WTC11 (cell line): ENCODE measurements at regions not wholly inside any gene's neighbourhood (a gene's known extent, or its start where the extent isn't known, plus 50 kb on each side); places are given as distances from the start of the nearest gene placed in this dataset.

ENCODE experiments used
- ATAC-seq: fragments of 200-7000 bp; cut with Tn5 transposase; 2 replicates; pipeline ENCODE4 v1.10.0; 2021; ENCODE audit warnings: mild to moderate bottlenecking, moderate library complexity
- CTCF ChIA-PET: fragments of 300-600 bp; sonication (Branson Sonifier 250); formaldehyde crosslinking; loops from one replicate; lab custom pipeline; 2021; ENCODE audit warnings: antibody characterized with exemption; lab: Charles Lee
- POLR2A ChIA-PET: fragments of 350-600 bp; sonication (Branson Sonifier 250); formaldehyde crosslinking; loops from one replicate; lab custom pipeline; 2021; ENCODE audit warnings: antibody characterized with exemption; lab: Charles Lee
- DNase-seq: peaks from one replicate; pipeline ENCODE4 v3.0.0; 2021; ENCODE audit warnings: low spot score
- H3K27ac Mint-ChIP-seq: 2 replicates; pipeline ENCODE4 v1.8.0; 2021; ENCODE audit warnings: mixed read lengths
- H3K27me3 Mint-ChIP-seq: 2 replicates; pipeline ENCODE4 v1.8.0; 2021; ENCODE audit warnings: low read depth, mild to moderate bottlenecking, moderate library complexity, mixed read lengths
- H3K36me3 Mint-ChIP-seq: 2 replicates; pipeline ENCODE4 v1.8.0; 2021; ENCODE audit warnings: mixed read lengths
- H3K4me1 Mint-ChIP-seq: 2 replicates; pipeline ENCODE4 v1.8.0; 2022; ENCODE audit warnings: mixed read lengths
- H3K4me3 Mint-ChIP-seq: 2 replicates; pipeline ENCODE4 v1.8.0; 2021; ENCODE audit warnings: mild to moderate bottlenecking, moderate library complexity, mixed read lengths
- H3K9me3 Mint-ChIP-seq: 2 replicates; pipeline ENCODE4 v1.8.0; 2021; ENCODE audit warnings: mixed read lengths
- ESRRA ChIP-seq: sonication (generic); formaldehyde crosslinking; IDR thresholded peaks from 2 replicates; pipeline ENCODE4 v1.8.1; 2022; ENCODE audit warnings: mild to moderate bottlenecking, missing genetic modification reagents, borderline replicate concordance
- GABPB1 ChIP-seq: sonication (generic); formaldehyde crosslinking; IDR thresholded peaks from 2 replicates; pipeline ENCODE4 v1.8.1; 2023; ENCODE audit warnings: mild to moderate bottlenecking, missing genetic modification reagents
- GRHL2 ChIP-seq: fragments of 250-450 bp; sonication (Bioruptor Pico); IDR thresholded peaks from 2 replicates; pipeline ENCODE4 v1.8.0; 2022; ENCODE audit warnings: mild to moderate bottlenecking, moderate library complexity; ENCODE audit not compliant: insufficient replicate concordance, severe bottlenecking
- GTF2I ChIP-seq: fragments of 250-450 bp; sonication (Bioruptor Pico); conservative IDR thresholded peaks from 2 replicates; pipeline ENCODE4 v1.4.0; 2021; ENCODE audit warnings: mild to moderate bottlenecking
- KAT7 ChIP-seq: sonication (generic); formaldehyde crosslinking; IDR thresholded peaks from 2 replicates; pipeline ENCODE4 v1.8.1; 2023; ENCODE audit warnings: missing genetic modification reagents, mild to moderate bottlenecking, borderline replicate concordance
- NFATC4 ChIP-seq: fragments of 250-450 bp; sonication (Bioruptor Pico); IDR thresholded peaks from 2 replicates; pipeline ENCODE4 v1.9.0; 2021; ENCODE audit warnings: mild to moderate bottlenecking
- NR1H2 ChIP-seq: sonication (generic); formaldehyde crosslinking; IDR thresholded peaks from 2 replicates; pipeline ENCODE4 v1.9.0; 2021; ENCODE audit warnings: mild to moderate bottlenecking, moderate library complexity, missing genetic modification reagents
- SMAD4 ChIP-seq: sonication (generic); formaldehyde crosslinking; IDR thresholded peaks from 2 replicates; pipeline ENCODE4 v1.8.0; 2022; ENCODE audit warnings: mild to moderate bottlenecking, missing genetic modification reagents
- SP1 ChIP-seq: sonication (generic); formaldehyde crosslinking; conservative IDR thresholded peaks from 2 replicates; pipeline ENCODE4 v1.8.1; 2022; ENCODE audit warnings: missing genetic modification reagents
- TP53 ChIP-seq: sonication (generic); formaldehyde crosslinking; IDR thresholded peaks from 2 replicates; pipeline ENCODE4 v1.8.1; 2023; ENCODE audit warnings: mild to moderate bottlenecking, missing genetic modification reagents
- ZNF219 ChIP-seq: sonication (generic); formaldehyde crosslinking; IDR thresholded peaks from 2 replicates; pipeline ENCODE4 v1.8.0; 2023; ENCODE audit warnings: missing genetic modification reagents, mild to moderate bottlenecking, borderline replicate concordance
- ZNF671 ChIP-seq: fragments of 250-450 bp; sonication (Bioruptor Pico); IDR thresholded peaks from 2 replicates; pipeline ENCODE4 v1.8.0; 2021; ENCODE audit warnings: mild to moderate bottlenecking
- TF ChIP-seq, protein P1 (sequence below): fragments of 250-450 bp; sonication (Bioruptor Pico); IDR thresholded peaks from 2 replicates; pipeline ENCODE4 v2.1.2; 2022; ENCODE audit warnings: mild to moderate bottlenecking, moderate library complexity
- TF ChIP-seq, protein P2 (sequence below): sonication (generic); formaldehyde crosslinking; IDR thresholded peaks from 2 replicates; pipeline ENCODE4 v1.8.0; 2022; ENCODE audit warnings: mild to moderate bottlenecking, missing genetic modification reagents
- TF ChIP-seq, protein P3 (sequence below): sonication (generic); formaldehyde crosslinking; IDR thresholded peaks from 2 replicates; pipeline ENCODE4 v1.8.1; 2023; ENCODE audit warnings: mild to moderate bottlenecking, missing genetic modification reagents
- TF ChIP-seq, protein P4 (sequence below): fragments of 250-450 bp; sonication (Bioruptor Pico); IDR thresholded peaks from 2 replicates; pipeline ENCODE4 v1.9.0; 2021; ENCODE audit warnings: mild to moderate bottlenecking
- TF ChIP-seq, protein P5 (sequence below): fragments of 250-450 bp; sonication (Bioruptor Pico); IDR thresholded peaks from 2 replicates; pipeline ENCODE4 v1.9.0; 2021; ENCODE audit warnings: mild to moderate bottlenecking, borderline replicate concordance
- TF ChIP-seq, protein P6 (sequence below): sonication (generic); formaldehyde crosslinking; IDR thresholded peaks from 2 replicates; pipeline ENCODE4 v1.8.0; 2022; ENCODE audit warnings: missing genetic modification reagents

DNA sequence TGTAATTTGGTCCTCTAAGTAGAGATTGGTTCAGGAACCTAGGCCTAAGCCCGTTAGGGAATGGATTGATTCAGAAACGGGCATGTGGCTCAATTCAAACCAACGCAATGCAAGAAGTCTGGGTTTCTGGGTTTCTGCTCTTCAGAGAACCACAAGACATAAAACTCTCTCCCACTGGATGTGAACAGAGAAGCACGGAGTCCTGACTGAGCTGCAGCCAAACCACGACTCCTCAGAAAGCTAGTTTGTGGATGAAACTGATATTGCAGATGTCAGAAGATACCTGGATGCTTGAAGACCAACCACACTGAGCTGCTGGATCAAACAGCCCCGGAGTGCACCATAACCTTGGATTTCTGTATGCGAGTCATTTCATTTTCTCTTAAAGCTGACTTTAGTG lies 50.0 kb downstream of the SOD2 start:
- TF ChIP-seq GRHL2 (CRISPR knock-in tag) (no peak), NFATC4 (CRISPR knock-in tag) (no peak)
- TF ChIP-seq, protein P1, sequence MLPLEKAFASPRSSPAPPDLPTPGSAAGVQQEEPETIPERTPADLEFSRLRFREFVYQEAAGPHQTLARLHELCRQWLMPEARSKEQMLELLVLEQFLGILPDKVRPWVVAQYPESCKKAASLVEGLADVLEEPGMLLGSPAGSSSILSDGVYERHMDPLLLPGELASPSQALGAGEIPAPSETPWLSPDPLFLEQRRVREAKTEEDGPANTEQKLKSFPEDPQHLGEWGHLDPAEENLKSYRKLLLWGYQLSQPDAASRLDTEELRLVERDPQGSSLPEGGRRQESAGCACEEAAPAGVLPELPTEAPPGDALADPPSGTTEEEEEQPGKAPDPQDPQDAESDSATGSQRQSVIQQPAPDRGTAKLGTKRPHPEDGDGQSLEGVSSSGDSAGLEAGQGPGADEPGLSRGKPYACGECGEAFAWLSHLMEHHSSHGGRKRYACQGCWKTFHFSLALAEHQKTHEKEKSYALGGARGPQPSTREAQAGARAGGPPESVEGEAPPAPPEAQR (CRISPR knock-in tag), result no peak
- TF ChIP-seq, protein P2, sequence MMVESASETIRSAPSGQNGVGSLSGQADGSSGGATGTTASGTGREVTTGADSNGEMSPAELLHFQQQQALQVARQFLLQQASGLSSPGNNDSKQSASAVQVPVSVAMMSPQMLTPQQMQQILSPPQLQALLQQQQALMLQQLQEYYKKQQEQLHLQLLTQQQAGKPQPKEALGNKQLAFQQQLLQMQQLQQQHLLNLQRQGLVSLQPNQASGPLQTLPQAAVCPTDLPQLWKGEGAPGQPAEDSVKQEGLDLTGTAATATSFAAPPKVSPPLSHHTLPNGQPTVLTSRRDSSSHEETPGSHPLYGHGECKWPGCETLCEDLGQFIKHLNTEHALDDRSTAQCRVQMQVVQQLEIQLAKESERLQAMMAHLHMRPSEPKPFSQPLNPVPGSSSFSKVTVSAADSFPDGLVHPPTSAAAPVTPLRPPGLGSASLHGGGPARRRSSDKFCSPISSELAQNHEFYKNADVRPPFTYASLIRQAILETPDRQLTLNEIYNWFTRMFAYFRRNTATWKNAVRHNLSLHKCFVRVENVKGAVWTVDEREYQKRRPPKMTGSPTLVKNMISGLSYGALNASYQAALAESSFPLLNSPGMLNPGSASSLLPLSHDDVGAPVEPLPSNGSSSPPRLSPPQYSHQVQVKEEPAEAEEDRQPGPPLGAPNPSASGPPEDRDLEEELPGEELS (CRISPR knock-in tag), result no peak
- ChIA-PET CTCF (interaction anchor here (0.8 kb wide), 1 partner anchor 10 kb away, joined by 4 read pairs; no protein-coding TSS in a partner anchor), POLR2A (no interaction called here)
- ATAC-seq (no peak), DNase-seq (no peak)
- no peak overlapping the region for H3K27ac Mint-ChIP-seq
- H3K27me3 Mint-ChIP-seq, result no peaks in the 10 kb centered on the region; the same call in 1 of the 2 replicates
- peaks cover 23% of the 10 kb centered on the region for H3K36me3 Mint-ChIP-seq
- no peaks in the 10 kb centered on the region for H3K4me1 Mint-ChIP-seq
- no peak overlapping the region for H3K4me3 Mint-ChIP-seq
- H3K9me3 Mint-ChIP-seq, result peaks cover 40% of the 10 kb centered on the region

DNA sequence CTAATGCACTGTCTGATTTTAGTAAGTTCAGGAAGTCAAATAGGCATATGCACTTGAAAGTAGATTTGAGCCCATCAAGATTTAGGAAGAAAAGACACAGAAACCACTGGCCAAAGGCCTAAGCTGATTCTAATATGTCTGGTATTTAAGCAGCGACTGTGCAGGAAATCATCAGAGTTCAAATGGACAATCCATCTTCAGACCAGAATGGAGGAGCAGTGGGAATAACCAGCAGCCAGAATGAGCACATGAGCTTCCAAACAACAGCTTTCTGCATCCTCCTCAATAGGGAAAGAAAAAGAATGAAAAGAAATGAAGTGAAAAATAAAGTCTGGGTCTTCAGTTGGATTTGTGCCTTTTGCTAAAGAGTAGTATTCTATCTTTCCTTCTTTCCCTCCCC lies 50.6 kb downstream of the SOD2 start:
- no peak for ATAC-seq
- Mint-ChIP-seq H3K4me1 (no peaks in the 10 kb centered on the region), H3K4me3 (no peak overlapping the region), H3K27me3 (no peaks in the 10 kb centered on the region; the same call in 1 of the 2 replicates), H3K9me3 (peaks cover 43% of the 10 kb centered on the region), H3K36me3 (peaks cover 26% of the 10 kb centered on the region), H3K27ac (no peak overlapping the region)
- ChIA-PET CTCF (interaction anchor here (1.8 kb wide), 1 partner anchor 13 kb away, joined by 9 read pairs; no protein-coding TSS in a partner anchor), POLR2A (no interaction called here)
- no peak for DNase-seq
- TF ChIP-seq GTF2I (CRISPR knock-in tag) (no peak), ZNF219 (no peak), SP1 (no peak), TP53 (CRISPR knock-in tag) (no peak), ZNF671 (CRISPR knock-in tag) (no peak), SMAD4 (CRISPR knock-in tag) (no peak), ESRRA (no peak), KAT7 (CRISPR knock-in tag) (no peak), NR1H2 (no peak), GABPB1 (CRISPR knock-in tag) (no peak)
- TF ChIP-seq, protein P3, sequence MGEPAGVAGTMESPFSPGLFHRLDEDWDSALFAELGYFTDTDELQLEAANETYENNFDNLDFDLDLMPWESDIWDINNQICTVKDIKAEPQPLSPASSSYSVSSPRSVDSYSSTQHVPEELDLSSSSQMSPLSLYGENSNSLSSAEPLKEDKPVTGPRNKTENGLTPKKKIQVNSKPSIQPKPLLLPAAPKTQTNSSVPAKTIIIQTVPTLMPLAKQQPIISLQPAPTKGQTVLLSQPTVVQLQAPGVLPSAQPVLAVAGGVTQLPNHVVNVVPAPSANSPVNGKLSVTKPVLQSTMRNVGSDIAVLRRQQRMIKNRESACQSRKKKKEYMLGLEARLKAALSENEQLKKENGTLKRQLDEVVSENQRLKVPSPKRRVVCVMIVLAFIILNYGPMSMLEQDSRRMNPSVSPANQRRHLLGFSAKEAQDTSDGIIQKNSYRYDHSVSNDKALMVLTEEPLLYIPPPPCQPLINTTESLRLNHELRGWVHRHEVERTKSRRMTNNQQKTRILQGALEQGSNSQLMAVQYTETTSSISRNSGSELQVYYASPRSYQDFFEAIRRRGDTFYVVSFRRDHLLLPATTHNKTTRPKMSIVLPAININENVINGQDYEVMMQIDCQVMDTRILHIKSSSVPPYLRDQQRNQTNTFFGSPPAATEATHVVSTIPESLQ, result no peak
- TF ChIP-seq, protein P4, sequence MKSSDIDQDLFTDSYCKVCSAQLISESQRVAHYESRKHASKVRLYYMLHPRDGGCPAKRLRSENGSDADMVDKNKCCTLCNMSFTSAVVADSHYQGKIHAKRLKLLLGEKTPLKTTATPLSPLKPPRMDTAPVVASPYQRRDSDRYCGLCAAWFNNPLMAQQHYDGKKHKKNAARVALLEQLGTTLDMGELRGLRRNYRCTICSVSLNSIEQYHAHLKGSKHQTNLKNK (CRISPR knock-in tag), result no peak
- TF ChIP-seq, protein P5, sequence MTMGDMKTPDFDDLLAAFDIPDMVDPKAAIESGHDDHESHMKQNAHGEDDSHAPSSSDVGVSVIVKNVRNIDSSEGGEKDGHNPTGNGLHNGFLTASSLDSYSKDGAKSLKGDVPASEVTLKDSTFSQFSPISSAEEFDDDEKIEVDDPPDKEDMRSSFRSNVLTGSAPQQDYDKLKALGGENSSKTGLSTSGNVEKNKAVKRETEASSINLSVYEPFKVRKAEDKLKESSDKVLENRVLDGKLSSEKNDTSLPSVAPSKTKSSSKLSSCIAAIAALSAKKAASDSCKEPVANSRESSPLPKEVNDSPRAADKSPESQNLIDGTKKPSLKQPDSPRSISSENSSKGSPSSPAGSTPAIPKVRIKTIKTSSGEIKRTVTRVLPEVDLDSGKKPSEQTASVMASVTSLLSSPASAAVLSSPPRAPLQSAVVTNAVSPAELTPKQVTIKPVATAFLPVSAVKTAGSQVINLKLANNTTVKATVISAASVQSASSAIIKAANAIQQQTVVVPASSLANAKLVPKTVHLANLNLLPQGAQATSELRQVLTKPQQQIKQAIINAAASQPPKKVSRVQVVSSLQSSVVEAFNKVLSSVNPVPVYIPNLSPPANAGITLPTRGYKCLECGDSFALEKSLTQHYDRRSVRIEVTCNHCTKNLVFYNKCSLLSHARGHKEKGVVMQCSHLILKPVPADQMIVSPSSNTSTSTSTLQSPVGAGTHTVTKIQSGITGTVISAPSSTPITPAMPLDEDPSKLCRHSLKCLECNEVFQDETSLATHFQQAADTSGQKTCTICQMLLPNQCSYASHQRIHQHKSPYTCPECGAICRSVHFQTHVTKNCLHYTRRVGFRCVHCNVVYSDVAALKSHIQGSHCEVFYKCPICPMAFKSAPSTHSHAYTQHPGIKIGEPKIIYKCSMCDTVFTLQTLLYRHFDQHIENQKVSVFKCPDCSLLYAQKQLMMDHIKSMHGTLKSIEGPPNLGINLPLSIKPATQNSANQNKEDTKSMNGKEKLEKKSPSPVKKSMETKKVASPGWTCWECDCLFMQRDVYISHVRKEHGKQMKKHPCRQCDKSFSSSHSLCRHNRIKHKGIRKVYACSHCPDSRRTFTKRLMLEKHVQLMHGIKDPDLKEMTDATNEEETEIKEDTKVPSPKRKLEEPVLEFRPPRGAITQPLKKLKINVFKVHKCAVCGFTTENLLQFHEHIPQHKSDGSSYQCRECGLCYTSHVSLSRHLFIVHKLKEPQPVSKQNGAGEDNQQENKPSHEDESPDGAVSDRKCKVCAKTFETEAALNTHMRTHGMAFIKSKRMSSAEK, result no peak
- TF ChIP-seq, protein P6, sequence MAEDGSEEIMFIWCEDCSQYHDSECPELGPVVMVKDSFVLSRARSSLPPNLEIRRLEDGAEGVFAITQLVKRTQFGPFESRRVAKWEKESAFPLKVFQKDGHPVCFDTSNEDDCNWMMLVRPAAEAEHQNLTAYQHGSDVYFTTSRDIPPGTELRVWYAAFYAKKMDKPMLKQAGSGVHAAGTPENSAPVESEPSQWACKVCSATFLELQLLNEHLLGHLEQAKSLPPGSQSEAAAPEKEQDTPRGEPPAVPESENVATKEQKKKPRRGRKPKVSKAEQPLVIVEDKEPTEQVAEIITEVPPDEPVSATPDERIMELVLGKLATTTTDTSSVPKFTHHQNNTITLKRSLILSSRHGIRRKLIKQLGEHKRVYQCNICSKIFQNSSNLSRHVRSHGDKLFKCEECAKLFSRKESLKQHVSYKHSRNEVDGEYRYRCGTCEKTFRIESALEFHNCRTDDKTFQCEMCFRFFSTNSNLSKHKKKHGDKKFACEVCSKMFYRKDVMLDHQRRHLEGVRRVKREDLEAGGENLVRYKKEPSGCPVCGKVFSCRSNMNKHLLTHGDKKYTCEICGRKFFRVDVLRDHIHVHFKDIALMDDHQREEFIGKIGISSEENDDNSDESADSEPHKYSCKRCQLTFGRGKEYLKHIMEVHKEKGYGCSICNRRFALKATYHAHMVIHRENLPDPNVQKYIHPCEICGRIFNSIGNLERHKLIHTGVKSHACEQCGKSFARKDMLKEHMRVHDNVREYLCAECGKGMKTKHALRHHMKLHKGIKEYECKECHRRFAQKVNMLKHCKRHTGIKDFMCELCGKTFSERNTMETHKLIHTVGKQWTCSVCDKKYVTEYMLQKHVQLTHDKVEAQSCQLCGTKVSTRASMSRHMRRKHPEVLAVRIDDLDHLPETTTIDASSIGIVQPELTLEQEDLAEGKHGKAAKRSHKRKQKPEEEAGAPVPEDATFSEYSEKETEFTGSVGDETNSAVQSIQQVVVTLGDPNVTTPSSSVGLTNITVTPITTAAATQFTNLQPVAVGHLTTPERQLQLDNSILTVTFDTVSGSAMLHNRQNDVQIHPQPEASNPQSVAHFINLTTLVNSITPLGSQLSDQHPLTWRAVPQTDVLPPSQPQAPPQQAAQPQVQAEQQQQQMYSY (CRISPR knock-in tag), result no peak
